ENCODE measurements at regions not wholly inside any gene's neighbourhood (a gene's known extent, or its start where the extent isn't known, plus 50 kb on each side); places are given as distances from the start of the nearest gene placed in this dataset.
"Not testable (repeated sequence)": the region's sequence is repeated elsewhere in the genome, so short reads cannot be mapped to it uniquely, and the experiment has no call there.

- no peak for DNase-seq (ENCODE audit: low read depth)
- TF ChIP-seq, protein P1, sequence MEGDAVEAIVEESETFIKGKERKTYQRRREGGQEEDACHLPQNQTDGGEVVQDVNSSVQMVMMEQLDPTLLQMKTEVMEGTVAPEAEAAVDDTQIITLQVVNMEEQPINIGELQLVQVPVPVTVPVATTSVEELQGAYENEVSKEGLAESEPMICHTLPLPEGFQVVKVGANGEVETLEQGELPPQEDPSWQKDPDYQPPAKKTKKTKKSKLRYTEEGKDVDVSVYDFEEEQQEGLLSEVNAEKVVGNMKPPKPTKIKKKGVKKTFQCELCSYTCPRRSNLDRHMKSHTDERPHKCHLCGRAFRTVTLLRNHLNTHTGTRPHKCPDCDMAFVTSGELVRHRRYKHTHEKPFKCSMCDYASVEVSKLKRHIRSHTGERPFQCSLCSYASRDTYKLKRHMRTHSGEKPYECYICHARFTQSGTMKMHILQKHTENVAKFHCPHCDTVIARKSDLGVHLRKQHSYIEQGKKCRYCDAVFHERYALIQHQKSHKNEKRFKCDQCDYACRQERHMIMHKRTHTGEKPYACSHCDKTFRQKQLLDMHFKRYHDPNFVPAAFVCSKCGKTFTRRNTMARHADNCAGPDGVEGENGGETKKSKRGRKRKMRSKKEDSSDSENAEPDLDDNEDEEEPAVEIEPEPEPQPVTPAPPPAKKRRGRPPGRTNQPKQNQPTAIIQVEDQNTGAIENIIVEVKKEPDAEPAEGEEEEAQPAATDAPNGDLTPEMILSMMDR (IDR thresholded peaks at IDR 0.05; ENCODE audit: control insufficient read depth, extremely low read depth, insufficient read depth) = no peak
- no peak overlapping the region for H3K4me3 ChIP-seq (ENCODE audit: low read depth, low read length)
These were observed 124.8 kb upstream of the RMDN2 start for GRCh38 chr2:37800176-37800858.

GRCh38 chr2:37802211-37802752 lies 122.8 kb upstream of the RMDN2 start:
- no peak for DNase-seq (ENCODE audit: low read depth)
- H3K4me3 ChIP-seq (ENCODE audit: low read depth, low read length) = no peak overlapping the region
- TF ChIP-seq, protein P1 (IDR thresholded peaks at IDR 0.05; ENCODE audit: control insufficient read depth, extremely low read depth, insufficient read depth) = no peak

DNA sequence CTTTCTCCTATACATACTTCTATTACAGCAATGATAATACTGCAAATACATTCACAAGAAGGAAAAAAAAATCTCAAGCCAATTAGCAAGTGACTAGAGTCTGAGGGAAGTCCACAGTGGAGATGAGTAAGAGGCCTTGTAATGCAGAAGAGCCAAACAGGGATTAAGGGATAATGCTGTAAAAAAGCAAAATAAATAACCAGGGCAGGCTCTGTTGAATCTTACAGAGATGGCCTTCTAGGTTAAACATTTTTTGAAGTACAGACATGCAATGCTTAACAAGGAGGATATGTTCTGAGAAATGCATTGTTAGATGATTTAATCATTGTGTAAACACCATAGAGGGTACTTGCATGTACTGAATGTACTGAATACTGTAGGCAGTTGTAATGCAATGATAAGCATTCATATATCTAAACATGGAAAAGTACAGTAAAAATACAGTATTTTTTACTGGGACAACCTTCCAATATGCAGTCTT lies 122.1 kb upstream of the RMDN2 start:
- DNase-seq (ENCODE audit: low read depth) = peak; percentile 67
- TF ChIP-seq, protein P1 (IDR thresholded peaks at IDR 0.05; ENCODE audit: control insufficient read depth, extremely low read depth, insufficient read depth) = no peak
- no peak overlapping the region for H3K4me3 ChIP-seq (ENCODE audit: low read depth, low read length)

DNA sequence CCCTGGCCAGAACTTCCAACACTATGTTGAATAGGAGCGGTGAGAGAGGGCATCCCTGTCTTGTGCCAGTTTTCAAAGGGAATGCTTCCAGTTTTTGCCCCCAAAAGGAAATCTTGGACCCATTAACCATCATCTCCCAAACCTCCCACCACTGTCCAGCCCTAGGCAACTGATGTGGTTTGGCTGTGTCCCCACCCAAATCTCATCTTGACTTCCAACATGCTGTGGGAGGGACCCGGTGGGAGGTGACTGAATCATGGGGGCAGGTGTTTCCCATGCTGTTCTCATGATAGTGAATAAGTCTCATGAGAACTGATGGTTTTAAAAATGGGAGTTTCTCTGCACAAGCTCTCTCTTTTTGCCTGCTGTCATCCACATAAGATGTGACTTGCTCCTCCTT lies 119.1 kb upstream of the RMDN2 start:
- H3K4me3 ChIP-seq (ENCODE audit: low read depth, low read length); DNase-seq (ENCODE audit: low read depth): not testable (repeated sequence)

DNA sequence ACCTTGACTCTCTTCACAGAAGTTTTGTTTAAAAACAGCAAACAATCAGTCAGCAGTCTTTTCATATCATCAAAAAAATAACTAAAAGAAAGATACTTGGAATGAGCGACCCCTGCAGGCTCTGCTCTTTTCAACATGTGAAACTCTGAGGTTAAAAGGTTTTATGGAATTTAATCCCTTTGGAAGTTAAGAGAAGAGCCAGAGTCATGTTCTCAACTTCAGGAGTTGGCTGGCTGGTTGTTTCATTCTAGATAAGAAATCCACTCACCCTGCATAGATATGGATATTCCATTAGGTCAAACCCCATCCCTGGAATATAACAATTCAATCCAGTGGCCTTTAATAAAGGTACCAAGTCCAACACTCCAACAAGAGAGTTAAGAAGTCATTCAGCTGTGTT lies 115.6 kb upstream of the RMDN2 start:
- H3K4me3 ChIP-seq (ENCODE audit: low read depth, low read length) = no peak overlapping the region
- TF ChIP-seq, protein P1 (IDR thresholded peaks at IDR 0.05; ENCODE audit: control insufficient read depth, extremely low read depth, insufficient read depth) = peak; percentile 40; the same call in 1 of the 2 replicates
- no peak for DNase-seq (ENCODE audit: low read depth)

GRCh38 chr2:37809931-37810570 lies 115.0 kb upstream of the RMDN2 start:
- TF ChIP-seq, protein P1 (IDR thresholded peaks at IDR 0.05; ENCODE audit: control insufficient read depth, extremely low read depth, insufficient read depth) = no peak
- no peak for DNase-seq (ENCODE audit: low read depth)
- H3K4me3 ChIP-seq (ENCODE audit: low read depth, low read length) = no peak overlapping the region

DNA sequence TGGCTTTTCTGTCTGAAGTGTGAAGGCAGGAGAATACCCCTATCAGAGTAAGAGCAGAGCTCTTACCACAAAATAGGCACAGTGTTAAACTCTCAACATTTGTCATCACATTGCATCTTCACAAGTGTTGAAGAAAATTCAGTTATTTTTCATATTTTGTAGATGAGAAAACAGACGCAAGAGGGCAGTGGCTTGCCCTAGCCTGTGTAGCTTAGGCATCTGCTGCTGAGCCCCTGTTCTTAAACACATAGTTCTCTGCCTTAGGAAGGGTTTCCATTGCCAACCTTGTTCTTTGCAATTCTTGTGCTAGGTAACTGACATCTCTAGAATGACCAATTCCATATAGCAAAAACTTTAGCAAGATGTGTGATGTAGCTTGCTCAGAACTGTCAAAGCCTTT lies 112.7 kb upstream of the RMDN2 start:
- TF ChIP-seq, protein P1 (IDR thresholded peaks at IDR 0.05; ENCODE audit: control insufficient read depth, extremely low read depth, insufficient read depth) = no peak
- no peak for DNase-seq (ENCODE audit: low read depth)
- H3K4me3 ChIP-seq (ENCODE audit: low read depth, low read length) = no peak overlapping the region

Measured in LNCaP clone FGC (cell line).